Smooth muscle cell (in vitro differentiated cells): ENCODE measurements at regions not wholly inside any gene's neighbourhood (a gene's known extent, or its start where the extent isn't known, plus 50 kb on each side); places are given as distances from the start of the nearest gene placed in this dataset.

Experiments
- DNase-seq: peaks from one replicate; lab custom pipeline; 2025; ENCODE audit not compliant: unreplicated experiment; lab: John Stamatoyannopoulos, UW
- H2AFZ ChIP-seq: fragments of 200-600 bp; sonication (generic); 2 replicates; pipeline ENCODE4 v1.6.0; 2016; ENCODE audit warnings: antibody characterized with exemption, low read depth, mild to moderate bottlenecking
- H3F3A ChIP-seq: fragments of 200-600 bp; sonication (generic); 2 replicates; pipeline ENCODE4 v1.6.0; 2017; ENCODE audit warnings: antibody characterized with exemption, low read depth
- H3K27ac ChIP-seq: fragments of 200-600 bp; sonication (generic); 2 replicates; pipeline ENCODE4 v1.5.1; 2016; ENCODE audit warnings: low read depth, mild to moderate bottlenecking
- H3K27me3 ChIP-seq: fragments of 200-600 bp; sonication (generic); 2 replicates; pipeline ENCODE4 v1.6.1; 2016; ENCODE audit warnings: low read depth, mild to moderate bottlenecking
- H3K36me3 ChIP-seq: fragments of 200-600 bp; sonication (generic); 2 replicates; pipeline ENCODE4 v1.5.1; 2016; ENCODE audit warnings: low read depth
- H3K4me1 ChIP-seq: fragments of 200-600 bp; sonication (generic); 2 replicates; pipeline ENCODE4 v1.5.1; 2016; ENCODE audit warnings: low read depth
- H3K4me2 ChIP-seq: fragments of 200-600 bp; sonication (generic); 2 replicates; pipeline ENCODE4 v1.6.0; 2016; ENCODE audit warnings: mild to moderate bottlenecking
- H3K4me3 ChIP-seq: fragments of 200-600 bp; sonication (generic); 2 replicates; pipeline ENCODE4 v1.5.1; 2016; ENCODE audit warnings: mild to moderate bottlenecking
- H3K79me2 ChIP-seq: fragments of 200-600 bp; sonication (generic); 2 replicates; pipeline ENCODE4 v1.6.0; 2016; ENCODE audit warnings: low read depth, mild to moderate bottlenecking
- H3K9ac ChIP-seq: fragments of 200-600 bp; sonication (generic); 2 replicates; pipeline ENCODE4 v1.6.0; 2016; ENCODE audit warnings: low read depth
- H3K9me3 ChIP-seq: fragments of 200-600 bp; sonication (generic); replicated peaks from 2 replicates; pipeline ENCODE4 v1.5.1; 2016; ENCODE audit warnings: low read depth
- H4K20me1 ChIP-seq: fragments of 200-600 bp; sonication (generic); 2 replicates; pipeline ENCODE4 v1.6.0; 2016; ENCODE audit warnings: low read depth
- CTCF ChIP-seq: fragments of 200-600 bp; sonication (generic); IDR thresholded peaks from 2 replicates; pipeline ENCODE4 v1.5.1; 2017; ENCODE audit warnings: borderline replicate concordance, mild to moderate bottlenecking, antibody characterized with exemption; ENCODE audit not compliant: insufficient read depth, poor library complexity, severe bottlenecking
- WGBS: methylation state at CpG from one replicate; pipeline ENCODE4 v1.1.7; 2016; ENCODE audit warnings: low lambda C conversion rate; 5-methylcytosine and 5-hydroxymethylcytosine counted together

- Histone ChIP-seq H2AFZ (no peak overlapping the region), H3K9ac (no peak overlapping the region), H3K36me3 (no peaks in the 10 kb centered on the region), H3K79me2 (no peaks in the 10 kb centered on the region), H3K27ac (no peak overlapping the region), H3K4me3 (no peak overlapping the region), H3K4me1 (no peaks in the 10 kb centered on the region), H3K27me3 (no peaks in the 10 kb centered on the region), H4K20me1 (no peaks in the 10 kb centered on the region), H3K9me3 (no peaks in the 10 kb centered on the region), H3F3A (no peaks in the 10 kb centered on the region), H3K4me2 (no peak overlapping the region)
- 80% methylated on average over 1 of the region's 1 CpG for WGBS
- TF ChIP-seq CTCF: no peak
- DNase-seq: no peak
Measured at GRCh38 chr13:111984349-111984748, 82.6 kb upstream of the SOX1 start.

DNA sequence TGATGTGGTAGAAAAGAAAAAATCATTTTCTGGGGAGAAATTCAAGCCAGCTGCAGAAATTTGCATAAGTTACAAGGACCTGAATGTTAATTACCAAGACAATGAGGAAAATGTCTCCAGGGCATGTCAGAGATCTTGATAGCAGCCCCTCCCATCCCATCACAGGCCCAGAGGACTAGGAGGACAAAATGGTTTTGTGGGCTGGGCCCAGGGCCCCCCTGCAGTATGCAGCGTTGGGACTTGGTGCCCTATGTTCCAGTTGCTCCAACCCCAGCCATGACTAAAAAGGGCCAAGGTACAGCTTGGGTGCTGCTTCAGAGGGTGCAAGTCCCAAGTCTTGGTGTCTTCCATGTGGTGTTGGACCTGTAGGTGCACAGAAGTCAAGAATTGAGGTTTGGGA lies 76.6 kb upstream of the SOX1 start:
- H3K79me2 ChIP-seq: no peaks in the 10 kb centered on the region
- H3K9ac ChIP-seq: no peak overlapping the region
- no peak for DNase-seq
- 77% methylated on average over 1 of the region's 1 CpG for whole genome bisulfite sequencing
- H3K27me3 ChIP-seq: no peaks in the 10 kb centered on the region
- H4K20me1 ChIP-seq: no peaks in the 10 kb centered on the region
- H3K36me3 ChIP-seq: no peaks in the 10 kb centered on the region
- H3K4me2 ChIP-seq: no peak overlapping the region
- no peaks in the 10 kb centered on the region for H3F3A ChIP-seq
- TF ChIP-seq CTCF: no peak
- no peak overlapping the region for H3K4me3 ChIP-seq
- no peaks in the 10 kb centered on the region for H3K4me1 ChIP-seq
- no peak overlapping the region for H2AFZ ChIP-seq
- H3K9me3 ChIP-seq: no peaks in the 10 kb centered on the region
- no peak overlapping the region for H3K27ac ChIP-seq

- no peaks in the 10 kb centered on the region for H3K27me3 ChIP-seq
- no peaks in the 10 kb centered on the region for H3K36me3 ChIP-seq
- no peak for DNase-seq
- no peaks in the 10 kb centered on the region for H3K9me3 ChIP-seq
- no peak for TF ChIP-seq CTCF
- H3K4me2 ChIP-seq: no peak overlapping the region
- H3F3A ChIP-seq: no peaks in the 10 kb centered on the region
- H3K4me1 ChIP-seq: no peaks in the 10 kb centered on the region
- H3K9ac ChIP-seq: no peak overlapping the region
- H3K4me3 ChIP-seq: no peak overlapping the region
- no peak overlapping the region for H2AFZ ChIP-seq
- no peaks in the 10 kb centered on the region for H4K20me1 ChIP-seq
- H3K79me2 ChIP-seq: no peaks in the 10 kb centered on the region
- H3K27ac ChIP-seq: no peak overlapping the region
Measured at GRCh38 chr13:111992911-111993310, 74.0 kb upstream of the SOX1 start.

- no peak overlapping the region for H3K27ac ChIP-seq
- DNase-seq: no peak
- no peaks in the 10 kb centered on the region for H3F3A ChIP-seq
- H3K79me2 ChIP-seq: no peaks in the 10 kb centered on the region
- H3K4me2 ChIP-seq: no peak overlapping the region
- H4K20me1 ChIP-seq: no peaks in the 10 kb centered on the region
- H3K4me3 ChIP-seq: no peak overlapping the region
- H3K9me3 ChIP-seq: no peaks in the 10 kb centered on the region
- WGBS: 52% methylated on average over 3 of the region's 3 CpGs
- no peak for TF ChIP-seq CTCF
- no peaks in the 10 kb centered on the region for H3K27me3 ChIP-seq
- H3K4me1 ChIP-seq: no peaks in the 10 kb centered on the region
- H2AFZ ChIP-seq: no peak overlapping the region
- no peak overlapping the region for H3K9ac ChIP-seq
- no peaks in the 10 kb centered on the region for H3K36me3 ChIP-seq
Measured at GRCh38 chr13:111993691-111994090, 73.3 kb upstream of the SOX1 start.
